Right lobe of liver (tissue), 6 donors: ENCODE measurements at regions not wholly inside any gene's neighbourhood (a gene's known extent, or its start where the extent isn't known, plus 50 kb on each side); places are given as distances from the start of the nearest gene placed in this dataset.

ENCODE experiments used
- ATAC-seq, 4 donors: fragments of 200-7000 bp; cut with Tn5 transposase; one replicate each; pipeline ENCODE4 v1.9.1; 2020; ENCODE audit warnings: mild to moderate bottlenecking in 4 of 4, moderate library complexity in 4 of 4
- DNase-seq, 3 donors: peaks; one replicate each; pipeline ENCODE4 v3.0.0-alpha.2; 2020
- H3K27ac ChIP-seq, 3 donors: fragments of 200-600 bp; one replicate each; pipeline ENCODE4 v1.8.0; 2022
- H3K27me3 ChIP-seq, 2 donors: fragments of 200-600 bp; one replicate each; pipeline ENCODE4 v1.8.0; 2022
- H3K36me3 ChIP-seq, 4 donors: fragments of 200-600 bp; sonication (generic) in 1 of 4; one replicate each; pipeline versions ENCODE4 v1.5.1 to v1.8.0; 2017 to 2022; ENCODE audit warnings: control low read depth in 1 of 4
- H3K4me1 ChIP-seq, 4 donors: fragments of 200-600 bp; sonication (generic) in 1 of 4; one replicate each; pipeline versions ENCODE4 v1.5.1 to v1.8.0; 2017 to 2022; ENCODE audit warnings: control low read depth in 1 of 4
- H3K4me3 ChIP-seq, 3 donors: fragments of 200-600 bp; one replicate each; pipeline ENCODE4 v1.8.0; 2022
- H3K9me3 ChIP-seq, 4 donors: fragments of 200-600 bp; sonication (generic) in 1 of 4; one replicate each; pipeline versions ENCODE4 v1.5.1 to v1.8.0; 2017 to 2022; ENCODE audit warnings: control low read depth in 1 of 4
- CTCF ChIP-seq, 4 donors: fragments of 200-600 bp in 3 of 4; fragments of 450-650 bp in 1 of 4; IDR thresholded peaks; one replicate each; pipeline versions ENCODE4 v1.5.1 to v1.8.0; 2016 to 2022; ENCODE audit warnings: antibody characterized with exemption in 4 of 4, mild to moderate bottlenecking in 2 of 4
- POLR2A ChIP-seq: fragments of 450-650 bp; IDR thresholded peaks from one replicate; pipeline ENCODE4 v1.6.1; 2017; ENCODE audit warnings: antibody characterized with exemption, mild to moderate bottlenecking
- WGBS: methylation state at CpG from one replicate; pipeline ENCODE4 v1.1.6; 2018; ENCODE audit warnings: low coverage, low lambda C conversion rate; ENCODE audit not compliant: insufficient coverage; ENCODE audit errors: missing lambda C conversion rate; 5-methylcytosine and 5-hydroxymethylcytosine counted together
- intact Hi-C, 2 donors: fragments of 100-400 bp; cut with DNase I; formaldehyde crosslinking; loops; one replicate each; pipeline versions ENCODE4 v1.11.2 to v1.14.1; 2022
- donor health status: DM: no; HTN: yes; CAD: no.
- donor health status: DM: no; HTN: no; CAD: no.
- donor health status: DM: no; HTN: no; CAD: no.
- donor health status: DM: no; HTN: yes; CAD: no.
- donor health status: DM: no; HTN: yes; CAD: no.

GRCh38 chr3:21290557-21290956 is 460.5 kb downstream of the ZNF385D start:
- Histone ChIP-seq H3K4me1 (no peaks in the 10 kb centered on the region), H3K9me3 (no peaks in the 10 kb centered on the region), H3K4me3 (no peak overlapping the region), H3K27ac (no peak overlapping the region), H3K36me3 (no peaks in the 10 kb centered on the region), H3K27me3 (no peaks in the 10 kb centered on the region)
- WGBS = 63% methylated on average over 1 of the region's 1 CpG
- DNase-seq = no peak
- intact Hi-C loops = no loop called here
- TF ChIP-seq POLR2A = no peak
- peak; percentile 22 to 50 (median 40) for TF ChIP-seq CTCF (IDR thresholded peaks at IDR 0.05)
- no peak for ATAC-seq

- WGBS = 59% methylated on average over 2 of the region's 2 CpGs
- Histone ChIP-seq H3K4me1 (no peaks in the 10 kb centered on the region), H3K4me3 (no peak overlapping the region), H3K36me3 (no peaks in the 10 kb centered on the region), H3K27me3 (no peaks in the 10 kb centered on the region), H3K27ac (no peak overlapping the region), H3K9me3 (no peaks in the 10 kb centered on the region)
- TF ChIP-seq POLR2A = no peak
- no peak for TF ChIP-seq CTCF (IDR thresholded peaks at IDR 0.05)
- DNase-seq (no peak), ATAC-seq (no peak)
- intact Hi-C loops = no loop called here
Observed at GRCh38 chr3:21274079-21274571, 476.9 kb downstream of the ZNF385D start.

- Histone ChIP-seq H3K4me1 (no peaks in the 10 kb centered on the region), H3K4me3 (no peak overlapping the region), H3K27me3 (no peaks in the 10 kb centered on the region), H3K27ac (no peak overlapping the region), H3K9me3 (no peaks in the 10 kb centered on the region), H3K36me3 (no peaks in the 10 kb centered on the region)
- intact Hi-C loops = no loop called here
- TF ChIP-seq CTCF (IDR thresholded peaks at IDR 0.05) (no peak), POLR2A (no peak)
- DNase-seq = no peak
- WGBS = 26% methylated on average over 4 of the region's 4 CpGs
- ATAC-seq = no peak
Observed at GRCh38 chr3:21273259-21274025, 477.6 kb downstream of the ZNF385D start.

GRCh38 chr3:21271606-21272016 is 479.4 kb downstream of the ZNF385D start:
- no peak for DNase-seq
- no peak overlapping the region for H3K27ac ChIP-seq
- peak in 1 of 4 donors; percentile 28 for ATAC-seq
- H3K4me1 ChIP-seq = no peaks in the 10 kb centered on the region
- TF ChIP-seq POLR2A = no peak
- no peak for TF ChIP-seq CTCF (IDR thresholded peaks at IDR 0.05)
- no peaks in the 10 kb centered on the region for H3K27me3 ChIP-seq
- H3K9me3 ChIP-seq = no peaks in the 10 kb centered on the region
- no peaks in the 10 kb centered on the region for H3K36me3 ChIP-seq
- WGBS = no CpG with 5 or more reads among the region's 19 CpGs
- H3K4me3 ChIP-seq = no peak overlapping the region
- intact Hi-C loops = no loop called here
